Endodermal cell (in vitro differentiated cells): ENCODE measurements at regions not wholly inside any gene's neighbourhood (a gene's known extent, or its start where the extent isn't known, plus 50 kb on each side); places are given as distances from the start of the nearest gene placed in this dataset.

Experiments
- DNase-seq: peaks from one replicate; pipeline ENCODE4 v3.0.0-alpha.2; 2017
- H3K27ac ChIP-seq: 2 replicates; pipeline ENCODE4 v1.5.1; 2013; ENCODE audit warnings: mild to moderate bottlenecking, low read depth, low read length, moderate library complexity
- H3K27me3 ChIP-seq: 2 replicates; pipeline ENCODE4 v1.6.1; 2013; ENCODE audit warnings: mild to moderate bottlenecking, low read length, moderate library complexity; ENCODE audit not compliant: insufficient read depth, control insufficient read depth, poor library complexity, severe bottlenecking
- H3K36me3 ChIP-seq: 2 replicates; pipeline ENCODE4 v1.7.0; 2013; ENCODE audit warnings: mild to moderate bottlenecking, low read length, moderate library complexity; ENCODE audit not compliant: control insufficient read depth, insufficient read depth
- H3K4me1 ChIP-seq: one replicate; pipeline ENCODE4 v1.7.0; 2013; ENCODE audit warnings: low read length; ENCODE audit not compliant: control insufficient read depth, insufficient read depth
- H3K4me3 ChIP-seq: 2 replicates; pipeline ENCODE4 v1.5.1; 2013; ENCODE audit warnings: mild to moderate bottlenecking, low read length, moderate library complexity
- H3K9ac ChIP-seq: 2 replicates; pipeline ENCODE4 v1.6.1; 2013; ENCODE audit warnings: mild to moderate bottlenecking, low read length, moderate library complexity; ENCODE audit not compliant: poor library complexity, severe bottlenecking; ENCODE audit errors: extremely low read depth
- H3K9me3 ChIP-seq: 2 replicates; pipeline ENCODE4 v1.6.1; 2013; ENCODE audit warnings: mild to moderate bottlenecking, low read length, moderate library complexity; ENCODE audit not compliant: control insufficient read depth
- H3K27ac Mint-ChIP-seq: 2 replicates; pipeline ENCODE4 v1.8.0; 2020; ENCODE audit warnings: mixed read lengths
- H3K27me3 Mint-ChIP-seq: 2 replicates; pipeline ENCODE4 v1.8.0; 2021; ENCODE audit warnings: mild to moderate bottlenecking, mixed read lengths; ENCODE audit not compliant: insufficient read depth
- H3K36me3 Mint-ChIP-seq: 2 replicates; pipeline ENCODE4 v1.8.0; 2020; ENCODE audit warnings: low read depth, mixed read lengths
- H3K4me1 Mint-ChIP-seq: 2 replicates; pipeline ENCODE4 v1.8.0; 2020; ENCODE audit warnings: mixed read lengths
- H3K4me3 Mint-ChIP-seq: 2 replicates; pipeline ENCODE4 v1.8.0; 2020; ENCODE audit warnings: mild to moderate bottlenecking, moderate library complexity, mixed read lengths
- H3K9me3 Mint-ChIP-seq: 2 replicates; pipeline ENCODE4 v1.8.0; 2020; ENCODE audit warnings: mild to moderate bottlenecking, mixed read lengths
- CTCF ChIP-seq: fragments of 200-600 bp; sonication (generic); conservative IDR thresholded peaks from 2 replicates; pipeline ENCODE4 v1.5.0; 2021; ENCODE audit warnings: antibody characterized with exemption, mild to moderate bottlenecking
- WGBS, 2 experiments: methylation state at CpG; one replicate each; pipeline versions ENCODE4 v1.1.5 to v1.1.7; 2013; ENCODE audit warnings: missing lambda C conversion rate in 2 of 2, mixed read lengths in 1 of 2; ENCODE audit not compliant: insufficient coverage in 1 of 2, insufficient read length in 1 of 2; 5-methylcytosine and 5-hydroxymethylcytosine counted together

GRCh38 chr5:87069974-87070608, 197.6 kb upstream of the RASA1 start:
- Histone ChIP-seq H3K27me3 (no peaks in the 10 kb centered on the region), H3K4me1 (no peaks in the 10 kb centered on the region), H3K4me3 (no peak overlapping the region), H3K36me3 (no peaks in the 10 kb centered on the region), H3K9ac (no peak overlapping the region), H3K27ac (no peak overlapping the region), H3K9me3 (no peaks in the 10 kb centered on the region)
- 62 to 100% methylated on average over 1 to 3 of the region's 3 CpGs for WGBS, 2 experiments
- Mint-ChIP-seq H3K9me3 (no peaks in the 10 kb centered on the region), H3K4me1 (peaks cover 1% of the 10 kb centered on the region), H3K27ac (no peak overlapping the region), H3K36me3 (no peaks in the 10 kb centered on the region), H3K4me3 (no peak overlapping the region), H3K27me3 (no peaks in the 10 kb centered on the region)
- peak; percentile 51 for DNase-seq
- TF ChIP-seq CTCF: peak; percentile 62

DNA sequence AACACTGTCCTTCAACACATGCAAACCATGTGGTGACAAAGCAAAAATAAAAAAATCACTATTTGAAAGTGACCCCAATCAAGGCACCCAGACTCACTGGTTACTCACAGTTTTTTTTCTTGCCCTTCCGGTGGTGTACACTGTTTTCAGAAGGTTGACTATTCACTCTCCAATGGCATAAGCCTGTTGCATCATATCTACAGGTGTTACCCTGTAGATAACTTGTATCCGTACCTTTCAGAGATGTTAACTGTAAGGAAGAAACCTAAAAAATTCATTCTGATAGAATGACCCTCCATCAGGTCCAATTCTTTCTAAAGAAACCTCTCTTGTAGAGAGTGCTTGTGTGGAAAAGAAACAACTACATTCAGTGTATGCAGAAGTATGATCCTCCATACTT, 193.6 kb upstream of the RASA1 start:
- no peak for DNase-seq
- Histone ChIP-seq H3K36me3 (no peaks in the 10 kb centered on the region), H3K27ac (no peak overlapping the region), H3K9ac (no peak overlapping the region), H3K9me3 (no peaks in the 10 kb centered on the region), H3K4me3 (no peak overlapping the region), H3K27me3 (no peaks in the 10 kb centered on the region), H3K4me1 (no peaks in the 10 kb centered on the region)
- Mint-ChIP-seq H3K4me3 (no peak overlapping the region), H3K27ac (no peak overlapping the region), H3K9me3 (no peaks in the 10 kb centered on the region), H3K36me3 (no peaks in the 10 kb centered on the region), H3K27me3 (no peaks in the 10 kb centered on the region), H3K4me1 (peaks cover 4% of the 10 kb centered on the region)
- WGBS, 2 experiments: 90 to 93% methylated on average over 1 to 2 of the region's 2 CpGs
- TF ChIP-seq CTCF: no peak

GRCh38 chr5:87074934-87075541, 192.6 kb upstream of the RASA1 start:
- Mint-ChIP-seq H3K27ac (peak overlapping the region; percentile 26), H3K27me3 (no peaks in the 10 kb centered on the region), H3K9me3 (no peaks in the 10 kb centered on the region), H3K36me3 (no peaks in the 10 kb centered on the region), H3K4me1 (peaks cover 4% of the 10 kb centered on the region), H3K4me3 (no peak overlapping the region)
- Histone ChIP-seq H3K27ac (no peak overlapping the region), H3K4me3 (no peak overlapping the region), H3K9ac (no peak overlapping the region), H3K9me3 (no peaks in the 10 kb centered on the region), H3K4me1 (no peaks in the 10 kb centered on the region), H3K27me3 (no peaks in the 10 kb centered on the region), H3K36me3 (no peaks in the 10 kb centered on the region)
- no peak for TF ChIP-seq CTCF
- no peak for DNase-seq
- WGBS, 2 experiments: 67 to 85% methylated on average over 1 to 2 of the region's 2 CpGs
